ENCODE measurements at regions not wholly inside any gene's neighbourhood (a gene's known extent, or its start where the extent isn't known, plus 50 kb on each side); places are given as distances from the start of the nearest gene placed in this dataset.

- no peaks in the 10 kb centered on the region for H3K36me3 ChIP-seq (ENCODE audit: insufficient read depth)
Measured at GRCh38 chr4:17120761-17121160, 222.3 kb upstream of the LDB2 start.

GRCh38 chr4:17117746-17118145, 219.3 kb upstream of the LDB2 start:
- H3K27me3 ChIP-seq (ENCODE audit: insufficient read depth, low read depth): no peaks in the 10 kb centered on the region
- TF ChIP-seq, protein P1, sequence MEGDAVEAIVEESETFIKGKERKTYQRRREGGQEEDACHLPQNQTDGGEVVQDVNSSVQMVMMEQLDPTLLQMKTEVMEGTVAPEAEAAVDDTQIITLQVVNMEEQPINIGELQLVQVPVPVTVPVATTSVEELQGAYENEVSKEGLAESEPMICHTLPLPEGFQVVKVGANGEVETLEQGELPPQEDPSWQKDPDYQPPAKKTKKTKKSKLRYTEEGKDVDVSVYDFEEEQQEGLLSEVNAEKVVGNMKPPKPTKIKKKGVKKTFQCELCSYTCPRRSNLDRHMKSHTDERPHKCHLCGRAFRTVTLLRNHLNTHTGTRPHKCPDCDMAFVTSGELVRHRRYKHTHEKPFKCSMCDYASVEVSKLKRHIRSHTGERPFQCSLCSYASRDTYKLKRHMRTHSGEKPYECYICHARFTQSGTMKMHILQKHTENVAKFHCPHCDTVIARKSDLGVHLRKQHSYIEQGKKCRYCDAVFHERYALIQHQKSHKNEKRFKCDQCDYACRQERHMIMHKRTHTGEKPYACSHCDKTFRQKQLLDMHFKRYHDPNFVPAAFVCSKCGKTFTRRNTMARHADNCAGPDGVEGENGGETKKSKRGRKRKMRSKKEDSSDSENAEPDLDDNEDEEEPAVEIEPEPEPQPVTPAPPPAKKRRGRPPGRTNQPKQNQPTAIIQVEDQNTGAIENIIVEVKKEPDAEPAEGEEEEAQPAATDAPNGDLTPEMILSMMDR (conservative IDR thresholded peaks at IDR 0.05; ENCODE audit: low read depth, low read length): no peak
- no peak overlapping the region for H2AFZ ChIP-seq (ENCODE audit: low read depth)
- no peak overlapping the region for H3K9ac ChIP-seq
- no peak overlapping the region for H3K27ac ChIP-seq
- no peaks in the 10 kb centered on the region for H3K79me2 ChIP-seq (ENCODE audit: insufficient read depth, low read depth)
- no peaks in the 10 kb centered on the region for H3K4me1 ChIP-seq (ENCODE audit: low read depth, poor library complexity, severe bottlenecking)
- H3K36me3 ChIP-seq (ENCODE audit: insufficient read depth): no peaks in the 10 kb centered on the region
- H3K4me3 ChIP-seq (IDR thresholded peaks at IDR 0.05; ENCODE audit: insufficient read depth, low read depth, low read length): no peak overlapping the region
- no peaks in the 10 kb centered on the region for H4K20me1 ChIP-seq (ENCODE audit: insufficient read depth)
- no peak overlapping the region for H3K4me2 ChIP-seq

More at GRCh38 chr4:17120761-17121160, 222.3 kb upstream of the LDB2 start:
- no peak overlapping the region for H2AFZ ChIP-seq (ENCODE audit: low read depth)
- no peak overlapping the region for H3K4me3 ChIP-seq (IDR thresholded peaks at IDR 0.05; ENCODE audit: insufficient read depth, low read depth, low read length)
- no peaks in the 10 kb centered on the region for H3K4me1 ChIP-seq (ENCODE audit: low read depth, poor library complexity, severe bottlenecking)
- H3K9ac ChIP-seq: no peak overlapping the region
- no peaks in the 10 kb centered on the region for H3K79me2 ChIP-seq (ENCODE audit: insufficient read depth, low read depth)
- H4K20me1 ChIP-seq (ENCODE audit: insufficient read depth): no peaks in the 10 kb centered on the region
- TF ChIP-seq, protein P1 (conservative IDR thresholded peaks at IDR 0.05; ENCODE audit: low read depth, low read length): no peak
- H3K27ac ChIP-seq: no peak overlapping the region
- no peak overlapping the region for H3K4me2 ChIP-seq
- H3K27me3 ChIP-seq (ENCODE audit: insufficient read depth, low read depth): no peaks in the 10 kb centered on the region

DNA sequence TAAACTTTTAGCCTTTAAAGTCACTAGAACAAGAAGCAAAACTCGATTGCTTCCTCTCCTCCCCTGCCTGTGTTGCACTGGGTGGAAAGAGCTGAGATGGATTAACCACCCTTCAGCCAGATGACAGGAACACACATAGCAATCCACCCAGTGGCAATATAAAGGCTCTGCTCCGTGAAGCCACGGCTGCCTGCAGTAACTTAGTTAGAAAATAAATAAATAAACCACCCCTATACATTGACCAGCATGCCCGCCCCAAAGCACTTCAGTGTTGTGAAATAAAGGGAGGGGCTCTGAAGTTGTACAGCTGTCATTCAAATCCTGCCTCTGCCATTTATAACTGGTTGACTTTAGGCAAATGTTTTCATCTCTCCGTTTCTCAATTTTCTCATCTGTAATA, 217.1 kb upstream of the LDB2 start:
- no peak overlapping the region for H3K4me2 ChIP-seq
- no peak overlapping the region for H2AFZ ChIP-seq (ENCODE audit: low read depth)
- no peaks in the 10 kb centered on the region for H3K36me3 ChIP-seq (ENCODE audit: insufficient read depth)
- H3K9ac ChIP-seq: no peak overlapping the region
- TF ChIP-seq, protein P1 (conservative IDR thresholded peaks at IDR 0.05; ENCODE audit: low read depth, low read length): no peak
- no peak overlapping the region for H3K27ac ChIP-seq
- H3K4me1 ChIP-seq (ENCODE audit: low read depth, poor library complexity, severe bottlenecking): no peaks in the 10 kb centered on the region
- H3K27me3 ChIP-seq (ENCODE audit: insufficient read depth, low read depth): no peaks in the 10 kb centered on the region
- no peaks in the 10 kb centered on the region for H4K20me1 ChIP-seq (ENCODE audit: insufficient read depth)
- no peak overlapping the region for H3K4me3 ChIP-seq (IDR thresholded peaks at IDR 0.05; ENCODE audit: insufficient read depth, low read depth, low read length)
- no peaks in the 10 kb centered on the region for H3K79me2 ChIP-seq (ENCODE audit: insufficient read depth, low read depth)

DNA sequence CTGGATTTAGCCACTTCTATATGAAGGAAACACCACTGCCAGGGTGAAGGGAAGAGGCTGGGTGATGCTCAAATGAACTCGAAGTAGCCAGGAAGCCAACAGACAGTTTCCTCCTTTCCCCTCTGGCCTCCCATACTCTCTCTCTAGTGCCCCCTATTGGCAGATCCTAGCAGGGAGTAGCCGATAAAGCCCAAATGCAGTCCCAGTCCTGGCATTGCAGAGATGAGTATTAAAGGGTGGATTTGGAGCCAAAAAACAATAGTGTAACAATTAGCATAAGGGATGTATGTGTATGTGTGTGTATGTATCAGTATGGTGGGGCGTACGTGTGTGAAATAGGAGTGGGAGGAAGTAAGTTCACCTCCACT, 213.8 kb upstream of the LDB2 start:
- no peak overlapping the region for H3K9ac ChIP-seq
- H2AFZ ChIP-seq (ENCODE audit: low read depth): no peak overlapping the region
- no peaks in the 10 kb centered on the region for H3K36me3 ChIP-seq (ENCODE audit: insufficient read depth)
- no peak overlapping the region for H3K4me2 ChIP-seq
- H4K20me1 ChIP-seq (ENCODE audit: insufficient read depth): no peaks in the 10 kb centered on the region
- no peak overlapping the region for H3K4me3 ChIP-seq (IDR thresholded peaks at IDR 0.05; ENCODE audit: insufficient read depth, low read depth, low read length)
- TF ChIP-seq, protein P1 (conservative IDR thresholded peaks at IDR 0.05; ENCODE audit: low read depth, low read length): peak; percentile 25; the same call in 1 of the 2 replicates
- H3K4me1 ChIP-seq (ENCODE audit: low read depth, poor library complexity, severe bottlenecking): no peaks in the 10 kb centered on the region
- H3K27me3 ChIP-seq (ENCODE audit: insufficient read depth, low read depth): no peaks in the 10 kb centered on the region
- no peaks in the 10 kb centered on the region for H3K79me2 ChIP-seq (ENCODE audit: insufficient read depth, low read depth)
- H3K27ac ChIP-seq: no peak overlapping the region
